ENCODE measurements at regions not wholly inside any gene's neighbourhood (a gene's known extent, or its start where the extent isn't known, plus 50 kb on each side); places are given as distances from the start of the nearest gene placed in this dataset.

DNA sequence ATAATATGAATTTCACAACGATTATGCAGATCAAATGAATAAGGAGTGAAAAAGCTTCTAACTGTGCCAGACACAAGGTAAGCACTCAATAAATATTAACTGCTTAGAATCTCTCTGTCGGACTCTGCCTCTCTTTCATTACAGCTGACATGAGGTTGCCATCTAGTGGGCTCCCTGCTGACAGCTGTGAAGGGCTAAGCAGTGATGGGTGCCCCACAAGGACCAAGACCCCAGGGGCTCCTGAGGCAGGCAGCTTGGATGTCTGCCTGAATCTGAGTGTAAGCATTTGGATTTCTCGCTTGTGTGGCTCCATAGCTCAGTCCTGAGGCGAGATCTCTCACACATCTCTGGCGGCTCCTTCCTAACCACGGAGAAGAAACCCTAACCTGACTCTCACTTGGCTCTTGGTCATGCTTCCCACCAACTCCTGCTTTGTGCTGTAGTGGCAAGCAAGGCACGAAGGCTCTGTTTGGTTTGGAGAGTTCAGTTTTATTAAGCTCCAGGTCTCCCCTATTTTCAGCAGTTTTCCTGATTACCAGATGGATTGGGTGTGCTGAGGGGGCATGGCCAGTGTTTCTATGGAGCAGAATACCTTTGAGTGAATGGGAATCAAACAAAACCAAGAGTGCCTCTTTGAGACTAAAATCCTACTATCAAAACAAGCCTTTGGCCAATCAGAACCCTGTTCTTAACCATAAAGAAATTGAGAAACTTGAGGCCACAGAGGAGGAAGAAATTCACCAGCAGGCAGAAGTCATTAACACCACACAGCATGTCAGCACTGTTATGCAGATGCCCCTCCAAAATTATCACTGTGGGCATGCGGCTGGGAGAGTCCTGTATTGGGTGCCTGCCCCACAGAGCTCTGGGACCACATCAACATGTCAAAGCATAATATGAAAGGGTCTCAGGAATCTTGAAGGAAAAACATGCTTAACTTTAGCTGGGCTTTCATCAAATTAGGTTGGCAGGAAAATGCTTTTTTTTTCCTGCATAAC is 152.8 kb upstream of the NTM start:
- Histone ChIP-seq H3K4me3 (ENCODE audit: low read depth, low read length, poor library complexity, severe bottlenecking) (no peak overlapping the region), H3K9me2 (ENCODE audit: low read depth, low read length) (no peaks in the 10 kb centered on the region), H3K27me3 (ENCODE audit: insufficient read depth, low read length) (no peaks in the 10 kb centered on the region), H3K36me3 (ENCODE audit: insufficient read depth, low read length) (no peaks in the 10 kb centered on the region), H3K27ac (ENCODE audit: low read depth, low read length, poor library complexity, severe bottlenecking) (no peak overlapping the region), H3K9me3 (ENCODE audit: low read length) (no peaks in the 10 kb centered on the region), H3K9ac (ENCODE audit: low read length) (no peak overlapping the region), H3K4me1 (ENCODE audit: insufficient read depth, low read length, severe bottlenecking) (no peaks in the 10 kb centered on the region), H3K4me2 (ENCODE audit: low read length) (no peak overlapping the region), H4K20me1 (ENCODE audit: insufficient read depth, low read length) (no peaks in the 10 kb centered on the region), H2AFZ (ENCODE audit: low read length) (no peak overlapping the region), H3F3A (ENCODE audit: insufficient read depth, low read length) (no peaks in the 10 kb centered on the region), H3K79me2 (ENCODE audit: insufficient read depth, low read length) (no peaks in the 10 kb centered on the region)
- TF ChIP-seq, protein P1, sequence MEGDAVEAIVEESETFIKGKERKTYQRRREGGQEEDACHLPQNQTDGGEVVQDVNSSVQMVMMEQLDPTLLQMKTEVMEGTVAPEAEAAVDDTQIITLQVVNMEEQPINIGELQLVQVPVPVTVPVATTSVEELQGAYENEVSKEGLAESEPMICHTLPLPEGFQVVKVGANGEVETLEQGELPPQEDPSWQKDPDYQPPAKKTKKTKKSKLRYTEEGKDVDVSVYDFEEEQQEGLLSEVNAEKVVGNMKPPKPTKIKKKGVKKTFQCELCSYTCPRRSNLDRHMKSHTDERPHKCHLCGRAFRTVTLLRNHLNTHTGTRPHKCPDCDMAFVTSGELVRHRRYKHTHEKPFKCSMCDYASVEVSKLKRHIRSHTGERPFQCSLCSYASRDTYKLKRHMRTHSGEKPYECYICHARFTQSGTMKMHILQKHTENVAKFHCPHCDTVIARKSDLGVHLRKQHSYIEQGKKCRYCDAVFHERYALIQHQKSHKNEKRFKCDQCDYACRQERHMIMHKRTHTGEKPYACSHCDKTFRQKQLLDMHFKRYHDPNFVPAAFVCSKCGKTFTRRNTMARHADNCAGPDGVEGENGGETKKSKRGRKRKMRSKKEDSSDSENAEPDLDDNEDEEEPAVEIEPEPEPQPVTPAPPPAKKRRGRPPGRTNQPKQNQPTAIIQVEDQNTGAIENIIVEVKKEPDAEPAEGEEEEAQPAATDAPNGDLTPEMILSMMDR (IDR thresholded peaks at IDR 0.05; ENCODE audit: low read length), result peak; percentile 37; the same call in 1 of the 2 replicates
- no peak for TF ChIP-seq EZH2 (IDR thresholded peaks at IDR 0.05; ENCODE audit: borderline replicate concordance, low read length)

DNA sequence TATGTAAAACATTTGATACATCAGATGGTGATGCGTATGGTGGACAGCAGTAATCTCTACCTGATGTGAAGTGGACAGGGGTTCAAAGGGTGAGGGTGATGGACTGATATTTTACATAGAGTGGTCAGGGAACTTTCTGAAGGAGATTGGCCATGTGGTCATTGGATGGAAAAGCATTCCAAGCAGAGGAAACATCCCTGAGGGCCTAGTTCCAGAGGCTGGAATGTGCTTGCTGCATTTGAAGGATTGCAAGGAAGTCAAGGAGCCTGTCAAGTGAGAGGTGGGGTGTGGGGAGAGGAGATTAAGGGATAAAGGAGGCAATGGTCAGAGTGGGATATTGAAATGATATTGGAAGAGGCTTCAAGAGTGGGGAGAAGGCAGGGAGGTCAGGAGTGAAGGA is 151.9 kb upstream of the NTM start:
- H3F3A ChIP-seq (ENCODE audit: insufficient read depth, low read length), result no peaks in the 10 kb centered on the region
- H3K9ac ChIP-seq (ENCODE audit: low read length), result no peak overlapping the region
- H3K27me3 ChIP-seq (ENCODE audit: insufficient read depth, low read length), result no peaks in the 10 kb centered on the region
- H2AFZ ChIP-seq (ENCODE audit: low read length), result no peak overlapping the region
- no peaks in the 10 kb centered on the region for H3K9me3 ChIP-seq (ENCODE audit: low read length)
- no peak overlapping the region for H3K4me2 ChIP-seq (ENCODE audit: low read length)
- no peaks in the 10 kb centered on the region for H3K9me2 ChIP-seq (ENCODE audit: low read depth, low read length)
- H3K4me3 ChIP-seq (ENCODE audit: low read depth, low read length, poor library complexity, severe bottlenecking), result no peak overlapping the region
- no peaks in the 10 kb centered on the region for H4K20me1 ChIP-seq (ENCODE audit: insufficient read depth, low read length)
- no peaks in the 10 kb centered on the region for H3K36me3 ChIP-seq (ENCODE audit: insufficient read depth, low read length)
- TF ChIP-seq EZH2 (IDR thresholded peaks at IDR 0.05; ENCODE audit: borderline replicate concordance, low read length), result no peak
- TF ChIP-seq, protein P1 (IDR thresholded peaks at IDR 0.05; ENCODE audit: low read length), result no peak
- H3K79me2 ChIP-seq (ENCODE audit: insufficient read depth, low read length), result no peaks in the 10 kb centered on the region
- no peak overlapping the region for H3K27ac ChIP-seq (ENCODE audit: low read depth, low read length, poor library complexity, severe bottlenecking)
- H3K4me1 ChIP-seq (ENCODE audit: insufficient read depth, low read length, severe bottlenecking), result no peaks in the 10 kb centered on the region

DNA sequence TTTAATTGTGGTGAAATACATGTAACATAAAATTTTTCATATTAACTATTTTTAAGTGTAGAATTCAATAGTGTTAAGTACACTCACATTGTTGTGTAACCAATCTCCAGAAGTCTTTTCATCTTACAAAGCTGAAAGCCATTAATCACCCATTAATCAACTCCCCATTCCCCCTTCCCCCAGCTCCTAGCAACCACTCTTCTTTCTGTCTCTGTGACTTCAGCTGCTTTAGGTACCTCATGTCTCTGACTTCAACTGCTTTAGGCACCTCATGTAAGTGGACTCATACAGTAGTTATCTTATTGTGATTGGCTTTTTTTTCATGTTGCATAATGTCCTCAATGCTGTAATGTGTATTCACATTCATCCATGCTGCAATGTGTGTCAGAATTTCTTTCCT is 150.8 kb upstream of the NTM start:
- TF ChIP-seq EZH2 (IDR thresholded peaks at IDR 0.05; ENCODE audit: borderline replicate concordance, low read length), result no peak
- TF ChIP-seq, protein P1 (IDR thresholded peaks at IDR 0.05; ENCODE audit: low read length), result no peak
- H3K36me3 ChIP-seq (ENCODE audit: insufficient read depth, low read length), result no peaks in the 10 kb centered on the region

More for the DNA sequence above, 150.8 kb upstream of the NTM start:
- Histone ChIP-seq H3K79me2 (ENCODE audit: insufficient read depth, low read length) (no peaks in the 10 kb centered on the region), H3K9ac (ENCODE audit: low read length) (no peak overlapping the region), H4K20me1 (ENCODE audit: insufficient read depth, low read length) (no peaks in the 10 kb centered on the region), H2AFZ (ENCODE audit: low read length) (no peak overlapping the region), H3K27ac (ENCODE audit: low read depth, low read length, poor library complexity, severe bottlenecking) (no peak overlapping the region), H3K9me2 (ENCODE audit: low read depth, low read length) (no peaks in the 10 kb centered on the region), H3K9me3 (ENCODE audit: low read length) (no peaks in the 10 kb centered on the region), H3K4me1 (ENCODE audit: insufficient read depth, low read length, severe bottlenecking) (no peaks in the 10 kb centered on the region), H3K4me3 (ENCODE audit: low read depth, low read length, poor library complexity, severe bottlenecking) (no peak overlapping the region), H3K4me2 (ENCODE audit: low read length) (no peak overlapping the region), H3F3A (ENCODE audit: insufficient read depth, low read length) (no peaks in the 10 kb centered on the region), H3K27me3 (ENCODE audit: insufficient read depth, low read length) (no peaks in the 10 kb centered on the region)

Measured in OCI-LY1 (cell line).